ENCODE measurements at regions not wholly inside any gene's neighbourhood (a gene's known extent, or its start where the extent isn't known, plus 50 kb on each side); places are given as distances from the start of the nearest gene placed in this dataset.

- no peaks in the 10 kb centered on the region for H3K79me2 ChIP-seq (ENCODE audit: insufficient read depth, low read length)
- no peaks in the 10 kb centered on the region for H3K9me2 ChIP-seq (replicated peaks; ENCODE audit: low read depth, low read length)
- no peak overlapping the region for H2AFZ ChIP-seq (ENCODE audit: low read length)
- no peaks in the 10 kb centered on the region; the same call in 1 of the 2 replicates for H3K9me3 ChIP-seq (ENCODE audit: insufficient read depth, low read depth, low read length)
- H3K4me1 ChIP-seq (ENCODE audit: insufficient read depth, low read length, poor library complexity, severe bottlenecking), result no peaks in the 10 kb centered on the region
- H3K4me3 ChIP-seq (ENCODE audit: low read length, poor library complexity, severe bottlenecking), result no peak overlapping the region
- no peaks in the 10 kb centered on the region for H3K36me3 ChIP-seq (ENCODE audit: insufficient read depth, low read length)
- no peaks in the 10 kb centered on the region for H3F3A ChIP-seq (ENCODE audit: low read depth)
- H3K9ac ChIP-seq (ENCODE audit: low read depth, low read length, poor library complexity, severe bottlenecking), result no peak overlapping the region
- H3K4me2 ChIP-seq (ENCODE audit: low read depth, low read length, poor library complexity, severe bottlenecking), result no peak overlapping the region
- no peaks in the 10 kb centered on the region for H3K27me3 ChIP-seq (ENCODE audit: insufficient read depth, low read length, poor library complexity, severe bottlenecking)
- H4K20me1 ChIP-seq (ENCODE audit: insufficient read depth, low read length, poor library complexity, severe bottlenecking), result no peaks in the 10 kb centered on the region
- no peak for TF ChIP-seq CTCF (conservative IDR thresholded peaks at IDR 0.05; ENCODE audit: low read length)
- TF ChIP-seq EZH2phosphoT487 (IDR thresholded peaks at IDR 0.05; ENCODE audit: borderline replicate concordance), result no peak
Observed at GRCh38 chr12:115149279-115149678, 465.3 kb upstream of the TBX3 start.

- Histone ChIP-seq H2AFZ (ENCODE audit: low read length) (no peak overlapping the region), H3K4me3 (ENCODE audit: low read length, poor library complexity, severe bottlenecking) (no peak overlapping the region), H3K9me3 (ENCODE audit: insufficient read depth, low read depth, low read length) (no peaks in the 10 kb centered on the region; the same call in 1 of the 2 replicates), H3K36me3 (ENCODE audit: insufficient read depth, low read length) (no peaks in the 10 kb centered on the region), H3K27me3 (ENCODE audit: insufficient read depth, low read length, poor library complexity, severe bottlenecking) (no peaks in the 10 kb centered on the region), H3F3A (ENCODE audit: low read depth) (no peaks in the 10 kb centered on the region), H3K9me2 (replicated peaks; ENCODE audit: low read depth, low read length) (no peaks in the 10 kb centered on the region), H3K4me1 (ENCODE audit: insufficient read depth, low read length, poor library complexity, severe bottlenecking) (no peaks in the 10 kb centered on the region), H4K20me1 (ENCODE audit: insufficient read depth, low read length, poor library complexity, severe bottlenecking) (no peaks in the 10 kb centered on the region), H3K79me2 (ENCODE audit: insufficient read depth, low read length) (no peaks in the 10 kb centered on the region), H3K4me2 (ENCODE audit: low read depth, low read length, poor library complexity, severe bottlenecking) (no peak overlapping the region), H3K9ac (ENCODE audit: low read depth, low read length, poor library complexity, severe bottlenecking) (no peak overlapping the region)
- TF ChIP-seq CTCF (conservative IDR thresholded peaks at IDR 0.05; ENCODE audit: low read length) (no peak), EZH2phosphoT487 (IDR thresholded peaks at IDR 0.05; ENCODE audit: borderline replicate concordance) (no peak)
Observed at GRCh38 chr12:115147916-115148315, 463.9 kb upstream of the TBX3 start.

GRCh38 chr12:115146453-115146852 lies 462.5 kb upstream of the TBX3 start:
- H3F3A ChIP-seq (ENCODE audit: low read depth), result no peaks in the 10 kb centered on the region
- H3K36me3 ChIP-seq (ENCODE audit: insufficient read depth, low read length), result no peaks in the 10 kb centered on the region
- no peaks in the 10 kb centered on the region for H3K9me2 ChIP-seq (replicated peaks; ENCODE audit: low read depth, low read length)
- H3K4me3 ChIP-seq (ENCODE audit: low read length, poor library complexity, severe bottlenecking), result no peak overlapping the region
- no peaks in the 10 kb centered on the region for H4K20me1 ChIP-seq (ENCODE audit: insufficient read depth, low read length, poor library complexity, severe bottlenecking)
- no peaks in the 10 kb centered on the region for H3K4me1 ChIP-seq (ENCODE audit: insufficient read depth, low read length, poor library complexity, severe bottlenecking)
- no peak overlapping the region for H3K4me2 ChIP-seq (ENCODE audit: low read depth, low read length, poor library complexity, severe bottlenecking)
- no peak overlapping the region for H2AFZ ChIP-seq (ENCODE audit: low read length)
- H3K9ac ChIP-seq (ENCODE audit: low read depth, low read length, poor library complexity, severe bottlenecking), result no peak overlapping the region
- no peaks in the 10 kb centered on the region for H3K27me3 ChIP-seq (ENCODE audit: insufficient read depth, low read length, poor library complexity, severe bottlenecking)
- no peak for TF ChIP-seq EZH2phosphoT487 (IDR thresholded peaks at IDR 0.05; ENCODE audit: borderline replicate concordance)
- TF ChIP-seq CTCF (conservative IDR thresholded peaks at IDR 0.05; ENCODE audit: low read length), result no peak
- H3K9me3 ChIP-seq (ENCODE audit: insufficient read depth, low read depth, low read length), result no peaks in the 10 kb centered on the region; the same call in 1 of the 2 replicates
- H3K79me2 ChIP-seq (ENCODE audit: insufficient read depth, low read length), result no peaks in the 10 kb centered on the region

Data from Loucy (cell line).